Endothelial cell (in vitro differentiated cells): ENCODE measurements at regions not wholly inside any gene's neighbourhood (a gene's known extent, or its start where the extent isn't known, plus 50 kb on each side); places are given as distances from the start of the nearest gene placed in this dataset.
"Not testable (repeated sequence)": the region's sequence is repeated elsewhere in the genome, so short reads cannot be mapped to it uniquely, and the experiment has no call there.

Experiments
- DNase-seq: peaks from one replicate; pipeline ENCODE4 v3.0.0; 2021; ENCODE audit warnings: low spot score
- H3K27ac Mint-ChIP-seq: one replicate; pipeline ENCODE4 v1.8.0; 2021; ENCODE audit warnings: mixed read lengths, inconsistent platforms; ENCODE audit not compliant: unreplicated experiment
- H3K27me3 Mint-ChIP-seq: one replicate; pipeline ENCODE4 v1.8.0; 2021; ENCODE audit warnings: mild to moderate bottlenecking, moderate library complexity, mixed read lengths, inconsistent platforms; ENCODE audit not compliant: unreplicated experiment
- H3K36me3 Mint-ChIP-seq: one replicate; pipeline ENCODE4 v1.8.0; 2021; ENCODE audit warnings: mild to moderate bottlenecking, low read depth, mixed read lengths, inconsistent platforms; ENCODE audit not compliant: unreplicated experiment
- H3K4me1 Mint-ChIP-seq: one replicate; pipeline ENCODE4 v1.8.0; 2021; ENCODE audit warnings: mild to moderate bottlenecking, mixed read lengths, inconsistent platforms; ENCODE audit not compliant: unreplicated experiment
- H3K4me3 Mint-ChIP-seq: one replicate; pipeline ENCODE4 v1.8.0; 2021; ENCODE audit warnings: mild to moderate bottlenecking, mixed read lengths, inconsistent platforms; ENCODE audit not compliant: unreplicated experiment
- H3K9me3 Mint-ChIP-seq: one replicate; pipeline ENCODE4 v1.8.0; 2021; ENCODE audit warnings: mixed read lengths, inconsistent platforms; ENCODE audit not compliant: unreplicated experiment
- CTCF ChIP-seq: fragments of 200-600 bp; sonication (generic); IDR thresholded peaks from one replicate; pipeline ENCODE4 v1.5.0; 2021; ENCODE audit warnings: antibody characterized with exemption; ENCODE audit not compliant: unreplicated experiment

DNA sequence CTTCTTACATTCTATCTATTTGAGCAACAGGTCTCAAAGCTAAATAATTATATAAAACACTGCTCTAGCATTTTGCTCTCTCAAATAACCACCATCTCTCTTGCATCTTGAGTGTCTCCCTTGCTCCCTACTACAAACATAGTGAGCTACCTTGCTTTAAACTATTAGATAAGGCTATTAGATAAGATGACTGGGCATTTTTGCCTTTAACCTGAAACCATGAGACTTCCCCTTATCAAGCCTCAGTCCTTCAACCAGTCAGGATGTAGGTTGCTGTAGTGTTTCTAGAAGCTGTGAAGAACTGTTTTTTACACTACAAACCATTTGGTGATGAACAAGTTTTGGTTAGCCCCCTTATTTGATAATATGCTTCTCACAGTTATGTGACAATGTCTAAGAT, 115.4 kb upstream of the MAP2 start:
- Mint-ChIP-seq H3K4me1 (peaks cover 15% of the 10 kb centered on the region), H3K27ac (no peak overlapping the region), H3K4me3 (no peak overlapping the region), H3K36me3 (peaks cover 4% of the 10 kb centered on the region), H3K27me3 (peaks cover 9% of the 10 kb centered on the region), H3K9me3 (no peaks in the 10 kb centered on the region)
- TF ChIP-seq CTCF, result no peak
- DNase-seq, result no peak

- Mint-ChIP-seq H3K9me3 (no peaks in the 10 kb centered on the region), H3K36me3 (no peaks in the 10 kb centered on the region), H3K4me1 (no peaks in the 10 kb centered on the region), H3K4me3 (no peak overlapping the region), H3K27me3 (peaks cover 2% of the 10 kb centered on the region), H3K27ac (no peak overlapping the region)
- DNase-seq, result no peak
- no peak for TF ChIP-seq CTCF
Measured at GRCh38 chr2:209311948-209312347, 111.9 kb upstream of the MAP2 start.

GRCh38 chr2:209312450-209312849, 111.4 kb upstream of the MAP2 start:
- H3K4me3 Mint-ChIP-seq, H3K4me1 Mint-ChIP-seq, H3K36me3 Mint-ChIP-seq, DNase-seq, H3K27me3 Mint-ChIP-seq, H3K9me3 Mint-ChIP-seq, H3K27ac Mint-ChIP-seq: not testable (repeated sequence)

- no peak for DNase-seq
- Mint-ChIP-seq H3K4me3 (no peak overlapping the region), H3K9me3 (no peaks in the 10 kb centered on the region), H3K4me1 (no peaks in the 10 kb centered on the region), H3K36me3 (no peaks in the 10 kb centered on the region), H3K27me3 (peaks cover 2% of the 10 kb centered on the region), H3K27ac (no peak overlapping the region)
- TF ChIP-seq CTCF, result no peak
Measured at GRCh38 chr2:209314653-209315052, 109.2 kb upstream of the MAP2 start.

- H3K36me3 Mint-ChIP-seq, result no peaks in the 10 kb centered on the region
- H3K4me3 Mint-ChIP-seq, result no peak overlapping the region
- H3K9me3 Mint-ChIP-seq, result no peaks in the 10 kb centered on the region
- no peak for TF ChIP-seq CTCF
- no peaks in the 10 kb centered on the region for H3K27me3 Mint-ChIP-seq
- DNase-seq, result no peak
- H3K4me1 Mint-ChIP-seq, result no peaks in the 10 kb centered on the region
- no peak overlapping the region for H3K27ac Mint-ChIP-seq
Measured at GRCh38 chr2:209316141-209316540, 107.7 kb upstream of the MAP2 start.

DNA sequence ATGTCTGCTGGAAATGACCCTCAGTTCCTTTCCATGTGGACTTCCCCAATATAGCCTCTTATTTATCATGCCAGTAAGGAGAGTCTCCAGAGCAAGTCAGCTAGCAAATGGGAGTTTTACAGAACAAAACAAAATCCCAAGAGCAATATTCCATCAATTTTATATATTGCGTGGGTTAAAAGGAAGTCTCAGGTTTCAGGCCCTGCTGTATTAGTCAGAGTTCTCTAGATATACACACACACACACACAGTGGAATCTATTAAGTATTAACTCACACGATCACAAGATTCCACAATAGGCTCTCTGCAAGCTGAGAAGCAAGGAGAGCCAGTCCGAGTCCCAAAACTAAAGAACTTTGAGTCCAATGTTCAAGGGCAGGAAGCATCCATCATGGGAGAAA, 102.8 kb upstream of the MAP2 start:
- Mint-ChIP-seq H3K27ac (no peak overlapping the region), H3K4me3 (no peak overlapping the region), H3K27me3 (no peaks in the 10 kb centered on the region), H3K4me1 (peaks cover 5% of the 10 kb centered on the region), H3K36me3 (no peaks in the 10 kb centered on the region), H3K9me3 (no peaks in the 10 kb centered on the region)
- no peak for TF ChIP-seq CTCF
- no peak for DNase-seq
